Activated naive CD4-positive, alpha-beta T cell treated with anti-CD3 and anti-CD28 coated beads, Interleukin-2, amount 50 U/mL, for 24 hours (primary cell): ENCODE measurements at regions not wholly inside any gene's neighbourhood (a gene's known extent, or its start where the extent isn't known, plus 50 kb on each side); places are given as distances from the start of the nearest gene placed in this dataset.
A peak's percentile ranks its signal among the peaks of the same experiment; 100 is the strongest.
"Not testable (repeated sequence)": the region's sequence is repeated elsewhere in the genome, so short reads cannot be mapped to it uniquely, and the experiment has no call there.

Experiments used
- H3K27ac Mint-ChIP-seq: one replicate; pipeline ENCODE4 v1.8.0; 2021; ENCODE audit warnings: mild to moderate bottlenecking, mixed read lengths
- H3K27me3 Mint-ChIP-seq: one replicate; pipeline ENCODE4 v1.8.0; 2021; ENCODE audit warnings: mixed read lengths
- H3K36me3 Mint-ChIP-seq: one replicate; pipeline ENCODE4 v1.8.0; 2021; ENCODE audit warnings: mixed read lengths
- H3K4me1 Mint-ChIP-seq: one replicate; pipeline ENCODE4 v1.8.0; 2021; ENCODE audit warnings: mixed read lengths
- H3K4me3 Mint-ChIP-seq: one replicate; pipeline ENCODE4 v1.8.0; 2021; ENCODE audit warnings: mild to moderate bottlenecking, mixed read lengths
- H3K9me3 Mint-ChIP-seq: one replicate; pipeline ENCODE4 v1.8.0; 2021; ENCODE audit warnings: mixed read lengths

GRCh38 chr6:12622566-12622965, 94.0 kb upstream of the PHACTR1 start:
- Mint-ChIP-seq H3K36me3 (no peaks in the 10 kb centered on the region), H3K27ac (no peak overlapping the region), H3K4me1 (no peaks in the 10 kb centered on the region), H3K9me3 (no peaks in the 10 kb centered on the region), H3K27me3 (no peaks in the 10 kb centered on the region), H3K4me3 (no peak overlapping the region)

DNA sequence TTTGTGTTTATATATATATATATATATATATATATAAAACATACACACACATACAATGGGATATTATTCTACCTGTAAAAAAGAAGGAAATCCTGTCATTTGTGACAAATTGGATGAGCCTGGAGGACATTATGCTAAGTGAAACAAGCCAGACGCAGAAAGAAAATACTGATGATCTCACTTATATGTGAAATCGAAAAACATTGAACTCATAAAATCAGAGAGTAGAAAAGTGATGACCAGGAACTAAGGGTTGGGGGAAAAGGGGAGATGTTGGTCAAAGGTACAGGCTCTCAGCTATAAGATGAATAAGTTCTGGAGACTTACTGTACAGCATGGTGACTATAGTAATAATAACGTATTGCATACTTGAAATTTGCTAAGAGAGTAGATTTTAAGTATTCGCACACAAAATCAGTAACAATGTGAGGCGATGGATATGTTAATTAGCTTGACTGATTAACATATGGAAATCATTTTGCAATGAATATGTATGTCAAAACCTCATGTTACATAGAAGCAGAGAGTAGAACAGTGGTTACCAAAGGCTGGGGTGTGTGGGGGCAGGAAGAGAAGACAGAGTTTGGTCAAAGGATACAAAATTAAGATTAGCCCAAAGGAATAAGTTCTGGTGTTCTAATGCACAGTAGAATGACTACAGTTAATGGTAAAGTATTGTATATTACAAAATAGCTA, 92.3 kb upstream of the PHACTR1 start:
- no peaks in the 10 kb centered on the region for H3K4me1 Mint-ChIP-seq
- H3K36me3 Mint-ChIP-seq: no peaks in the 10 kb centered on the region

DNA sequence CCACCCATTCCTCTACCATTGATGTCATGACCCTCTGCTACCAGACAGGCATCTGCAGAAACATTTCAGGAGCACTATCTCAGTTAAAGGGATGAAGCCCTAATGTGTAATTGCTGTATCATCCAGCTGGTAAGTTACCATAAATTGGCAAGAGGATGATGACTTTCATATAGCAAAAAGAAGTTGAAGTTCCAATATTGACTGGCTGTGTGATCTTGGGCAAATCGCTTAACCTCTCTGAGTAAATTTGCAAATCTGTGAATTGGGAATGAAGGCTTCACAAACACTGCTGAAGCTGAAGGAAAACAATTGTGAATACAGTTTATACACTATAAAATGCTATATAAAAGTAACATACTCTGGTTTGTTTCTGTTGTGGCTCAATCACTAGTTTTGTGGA, 89.5 kb upstream of the PHACTR1 start:
- no peaks in the 10 kb centered on the region for H3K9me3 Mint-ChIP-seq
- no peak overlapping the region for H3K27ac Mint-ChIP-seq
- no peaks in the 10 kb centered on the region for H3K4me1 Mint-ChIP-seq
- no peaks in the 10 kb centered on the region for H3K36me3 Mint-ChIP-seq
- H3K27me3 Mint-ChIP-seq: no peaks in the 10 kb centered on the region
- no peak overlapping the region for H3K4me3 Mint-ChIP-seq

More for the DNA sequence above, 92.3 kb upstream of the PHACTR1 start:
- H3K4me3 Mint-ChIP-seq: no peak overlapping the region
- H3K9me3 Mint-ChIP-seq: no peaks in the 10 kb centered on the region
- H3K27ac Mint-ChIP-seq: no peak overlapping the region
- no peaks in the 10 kb centered on the region for H3K27me3 Mint-ChIP-seq

DNA sequence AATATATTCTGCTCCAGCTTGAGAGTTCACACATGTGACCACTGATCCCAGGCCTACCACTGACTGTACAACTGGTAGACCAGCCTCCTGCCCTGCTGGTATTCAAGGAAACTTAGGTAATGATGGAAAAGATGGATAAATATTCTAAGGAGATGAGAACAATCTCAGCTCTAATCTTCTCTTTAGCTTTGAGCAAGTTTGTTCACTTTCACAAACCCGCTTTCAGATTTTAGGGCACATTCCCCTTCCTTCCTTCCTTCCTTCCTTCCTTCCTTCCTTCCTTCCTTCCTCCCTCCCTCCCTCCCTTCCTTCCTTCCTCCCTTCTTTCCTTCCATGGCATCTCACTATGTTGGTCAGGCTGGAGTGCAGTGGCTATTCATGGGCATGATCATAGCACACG, 88.2 kb upstream of the PHACTR1 start:
- Mint-ChIP-seq H3K36me3 (no peaks in the 10 kb centered on the region), H3K27ac (no peak overlapping the region)

DNA sequence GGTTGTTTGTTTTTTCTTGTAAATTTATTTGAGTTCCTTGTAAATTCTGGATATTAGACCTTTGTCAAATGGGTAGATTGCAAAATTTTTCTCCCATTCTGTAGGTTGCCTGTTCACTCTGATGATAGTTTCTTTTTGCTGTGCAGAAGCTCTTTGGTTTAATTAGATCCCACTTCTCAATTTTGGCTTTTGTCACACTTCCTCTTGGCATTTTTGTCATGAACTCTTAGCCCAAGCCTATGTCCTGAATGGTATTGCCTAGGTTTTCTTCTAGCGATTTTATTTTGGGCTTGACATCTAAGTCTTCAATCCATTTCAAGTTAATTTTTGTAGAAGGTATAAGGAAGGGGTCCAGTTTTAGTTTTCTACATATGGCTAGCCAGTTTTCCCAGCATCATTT, 82.8 kb upstream of the PHACTR1 start:
- H3K36me3 Mint-ChIP-seq, H3K9me3 Mint-ChIP-seq, H3K27ac Mint-ChIP-seq, H3K4me3 Mint-ChIP-seq, H3K4me1 Mint-ChIP-seq: not testable (repeated sequence)
- peaks cover 32% of the 10 kb centered on the region for H3K27me3 Mint-ChIP-seq

More for the DNA sequence above, 88.2 kb upstream of the PHACTR1 start:
- H3K27me3 Mint-ChIP-seq: peaks cover 3% of the 10 kb centered on the region
- no peaks in the 10 kb centered on the region for H3K4me1 Mint-ChIP-seq
- no peaks in the 10 kb centered on the region for H3K9me3 Mint-ChIP-seq
- no peak overlapping the region for H3K4me3 Mint-ChIP-seq

DNA sequence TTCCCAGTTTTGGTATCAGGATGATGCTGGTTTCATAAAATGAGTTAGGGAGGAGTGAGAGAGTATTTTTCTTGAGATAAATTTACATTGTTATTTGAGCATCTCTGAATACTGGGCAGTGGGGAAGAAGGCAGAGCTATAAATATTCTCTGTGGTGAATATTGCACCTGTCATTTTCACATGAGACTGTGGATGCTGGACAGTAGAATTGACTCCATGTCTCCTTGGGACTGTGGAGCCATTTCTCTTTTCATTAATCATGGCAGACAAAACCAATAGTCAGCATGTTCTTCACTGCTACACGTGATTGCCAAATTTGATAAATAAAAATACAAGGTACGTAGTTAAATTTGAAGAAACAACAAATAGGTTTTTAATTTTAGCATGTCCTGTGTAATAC, 81.2 kb upstream of the PHACTR1 start:
- Mint-ChIP-seq H3K4me3 (no peak overlapping the region), H3K4me1 (peaks cover 5% of the 10 kb centered on the region), H3K27me3 (peaks cover 32% of the 10 kb centered on the region), H3K27ac (no peak overlapping the region), H3K9me3 (peaks cover 6% of the 10 kb centered on the region), H3K36me3 (peaks cover 5% of the 10 kb centered on the region)

DNA sequence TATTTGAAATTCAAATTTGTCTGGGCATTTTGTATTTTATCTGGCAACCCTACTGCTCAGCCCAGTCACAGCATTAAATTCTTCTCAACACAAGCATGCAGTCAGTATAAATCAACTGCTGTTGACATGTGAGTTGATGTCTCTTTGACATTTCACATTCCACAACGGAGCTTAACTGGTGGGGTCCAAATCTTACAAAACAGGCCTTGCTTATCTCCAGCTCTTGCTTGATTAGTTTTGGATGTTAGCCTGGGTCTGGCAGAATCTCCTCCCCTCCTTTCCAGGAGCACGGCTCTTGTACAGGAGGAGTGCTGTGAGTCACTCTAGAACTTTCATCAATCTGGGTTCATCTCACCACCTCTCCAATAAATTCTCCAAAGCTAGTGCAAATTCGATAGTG, 80.8 kb upstream of the PHACTR1 start:
- Mint-ChIP-seq H3K4me3 (no peak overlapping the region), H3K9me3 (peaks cover 6% of the 10 kb centered on the region), H3K36me3 (peaks cover 5% of the 10 kb centered on the region)

GRCh38 chr6:12636336-12636735, 80.2 kb upstream of the PHACTR1 start:
- H3K36me3 Mint-ChIP-seq: peaks cover 5% of the 10 kb centered on the region

More for the DNA sequence above, 80.8 kb upstream of the PHACTR1 start:
- peaks cover 32% of the 10 kb centered on the region for H3K27me3 Mint-ChIP-seq
- H3K4me1 Mint-ChIP-seq: peaks cover 5% of the 10 kb centered on the region
- no peak overlapping the region for H3K27ac Mint-ChIP-seq

GRCh38 chr6:12637960-12638641, 78.5 kb upstream of the PHACTR1 start:
- Mint-ChIP-seq H3K27me3 (peaks cover 30% of the 10 kb centered on the region), H3K36me3 (peaks cover 5% of the 10 kb centered on the region), H3K9me3 (peaks cover 6% of the 10 kb centered on the region), H3K4me1 (peaks cover 5% of the 10 kb centered on the region), H3K27ac (peak overlapping the region; percentile 9), H3K4me3 (no peak overlapping the region)

More at GRCh38 chr6:12636336-12636735, 80.2 kb upstream of the PHACTR1 start:
- peaks cover 5% of the 10 kb centered on the region for H3K4me1 Mint-ChIP-seq
- no peak overlapping the region for H3K4me3 Mint-ChIP-seq
- H3K9me3 Mint-ChIP-seq: peaks cover 6% of the 10 kb centered on the region
- no peak overlapping the region for H3K27ac Mint-ChIP-seq
- peaks cover 32% of the 10 kb centered on the region for H3K27me3 Mint-ChIP-seq

DNA sequence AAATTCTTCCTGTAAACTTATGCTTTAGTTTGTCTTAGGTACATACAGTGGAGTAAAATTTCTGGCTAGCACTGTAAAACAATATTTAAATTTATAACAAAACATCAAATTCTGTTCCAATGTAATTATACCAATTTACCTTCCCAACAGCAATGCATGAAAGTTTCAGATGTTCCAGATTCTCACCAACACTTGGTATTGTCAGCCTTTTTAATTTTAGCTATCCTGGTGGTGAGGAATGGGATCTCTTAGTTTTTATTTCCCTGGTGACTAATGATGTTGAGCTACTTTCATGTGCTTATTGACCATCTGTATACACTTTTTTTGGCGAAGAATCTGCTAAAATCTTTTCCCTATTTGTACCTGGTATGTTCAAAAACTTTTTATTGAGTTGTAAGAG, 76.1 kb upstream of the PHACTR1 start:
- peaks cover 5% of the 10 kb centered on the region for H3K9me3 Mint-ChIP-seq
- no peaks in the 10 kb centered on the region for H3K36me3 Mint-ChIP-seq
- peaks cover 5% of the 10 kb centered on the region for H3K4me1 Mint-ChIP-seq
- H3K4me3 Mint-ChIP-seq: no peak overlapping the region
- H3K27me3 Mint-ChIP-seq: peaks cover 14% of the 10 kb centered on the region
- H3K27ac Mint-ChIP-seq: no peak overlapping the region

DNA sequence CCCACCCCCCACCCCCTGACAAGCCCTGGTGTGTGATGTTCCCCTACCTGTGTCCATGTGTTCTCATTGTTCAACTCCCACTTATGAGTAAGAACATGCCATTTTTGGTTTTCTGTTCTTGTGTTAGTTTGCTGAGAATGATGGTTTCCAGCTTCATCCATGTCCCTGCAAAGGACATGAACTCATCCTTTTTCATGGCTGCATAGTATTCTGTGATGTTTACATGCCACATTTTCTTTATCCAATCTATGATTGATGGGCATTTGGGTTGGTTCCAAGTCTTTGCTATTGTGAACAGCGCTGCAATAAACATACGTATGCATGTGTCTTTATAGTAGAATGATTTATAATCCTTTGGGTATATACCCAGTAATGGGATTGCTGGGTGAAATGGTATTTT, 74.8 kb upstream of the PHACTR1 start:
- H3K27me3 Mint-ChIP-seq: peaks cover 12% of the 10 kb centered on the region

GRCh38 chr6:12645941-12646340, 70.6 kb upstream of the PHACTR1 start:
- no peak overlapping the region for H3K4me3 Mint-ChIP-seq
- H3K36me3 Mint-ChIP-seq: no peaks in the 10 kb centered on the region
- no peak overlapping the region for H3K27ac Mint-ChIP-seq
- H3K27me3 Mint-ChIP-seq: peaks cover 6% of the 10 kb centered on the region
- no peaks in the 10 kb centered on the region for H3K4me1 Mint-ChIP-seq
- peaks cover 13% of the 10 kb centered on the region for H3K9me3 Mint-ChIP-seq

More for the DNA sequence above, 74.8 kb upstream of the PHACTR1 start:
- not testable (repeated sequence) for H3K36me3 Mint-ChIP-seq, H3K4me1 Mint-ChIP-seq, H3K9me3 Mint-ChIP-seq, H3K4me3 Mint-ChIP-seq, H3K27ac Mint-ChIP-seq

GRCh38 chr6:12648171-12648570, 68.4 kb upstream of the PHACTR1 start:
- Mint-ChIP-seq H3K27ac (no peak overlapping the region), H3K4me3 (no peak overlapping the region), H3K9me3 (peaks cover 13% of the 10 kb centered on the region), H3K36me3 (no peaks in the 10 kb centered on the region), H3K4me1 (no peaks in the 10 kb centered on the region), H3K27me3 (peaks cover 6% of the 10 kb centered on the region)

GRCh38 chr6:12649325-12649724, 67.2 kb upstream of the PHACTR1 start:
- no peaks in the 10 kb centered on the region for H3K36me3 Mint-ChIP-seq
- peaks cover 9% of the 10 kb centered on the region for H3K9me3 Mint-ChIP-seq
- H3K27ac Mint-ChIP-seq: no peak overlapping the region
- no peaks in the 10 kb centered on the region for H3K4me1 Mint-ChIP-seq
- peaks cover 6% of the 10 kb centered on the region for H3K27me3 Mint-ChIP-seq
- no peak overlapping the region for H3K4me3 Mint-ChIP-seq

- H3K27ac Mint-ChIP-seq: no peak overlapping the region
- peaks cover 9% of the 10 kb centered on the region for H3K9me3 Mint-ChIP-seq
- H3K4me1 Mint-ChIP-seq: peaks cover 10% of the 10 kb centered on the region
- peaks cover 3% of the 10 kb centered on the region for H3K27me3 Mint-ChIP-seq
- no peak overlapping the region for H3K4me3 Mint-ChIP-seq
- H3K36me3 Mint-ChIP-seq: no peaks in the 10 kb centered on the region
These were observed 63.1 kb upstream of the PHACTR1 start for GRCh38 chr6:12653486-12653885.

DNA sequence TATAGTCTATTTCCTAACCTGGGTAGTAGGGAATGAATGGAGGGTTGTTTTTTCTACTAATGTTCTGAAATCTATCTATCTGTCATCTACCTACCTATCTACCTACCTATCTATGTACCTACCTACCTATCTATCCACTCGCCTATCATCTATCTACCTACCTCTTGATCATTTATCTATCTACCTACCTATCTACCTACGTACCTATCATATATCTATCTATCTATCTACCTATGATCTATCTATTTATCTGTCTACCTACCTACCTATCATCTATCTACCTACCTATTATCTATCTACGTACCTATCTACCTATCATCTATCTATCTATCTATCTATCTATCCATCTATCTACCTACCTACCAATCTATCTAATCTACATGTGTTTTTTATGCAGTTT, 62.5 kb upstream of the PHACTR1 start:
- no peaks in the 10 kb centered on the region for H3K36me3 Mint-ChIP-seq

More for the DNA sequence above, 62.5 kb upstream of the PHACTR1 start:
- Mint-ChIP-seq H3K27ac (no peak overlapping the region), H3K4me1 (peaks cover 10% of the 10 kb centered on the region), H3K4me3 (no peak overlapping the region), H3K27me3 (peaks cover 3% of the 10 kb centered on the region), H3K9me3 (peaks cover 7% of the 10 kb centered on the region)
